ENCODE measurements at regions not wholly inside any gene's neighbourhood (a gene's known extent, or its start where the extent isn't known, plus 50 kb on each side); places are given as distances from the start of the nearest gene placed in this dataset.
"Not testable (repeated sequence)": the region's sequence is repeated elsewhere in the genome, so short reads cannot be mapped to it uniquely, and the experiment has no call there.

DNA sequence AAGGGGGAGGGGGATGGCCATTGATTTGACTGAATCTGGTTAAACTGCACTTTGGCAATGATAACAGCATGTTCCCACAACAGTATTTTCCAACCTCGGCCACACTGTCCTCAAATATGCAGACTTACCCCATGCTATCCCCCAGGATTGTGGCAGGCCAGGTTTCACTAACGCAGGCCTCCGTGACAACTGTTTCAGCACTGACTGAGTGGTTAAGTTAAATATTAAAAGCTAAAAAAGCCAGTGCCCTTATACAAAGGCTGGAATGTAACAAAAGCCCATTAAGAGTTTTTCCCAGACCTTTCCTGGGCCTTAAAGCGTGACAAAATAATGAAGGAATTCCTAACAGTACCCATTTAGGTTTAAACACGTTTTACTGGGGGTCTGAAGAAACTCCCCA lies 202.9 kb downstream of the USP25 start:
- DNase-seq (ENCODE audit: insufficient read length) (no peak), FAIRE-seq (no peak)
- TF ChIP-seq POLR2AphosphoS5 (IDR thresholded peaks at IDR 0.05; ENCODE audit: low read depth, low read length) (no peak), POLR2A (IDR thresholded peaks at IDR 0.05; ENCODE audit: low read depth, low read length) (no peak), TAF1 (IDR thresholded peaks at IDR 0.05; ENCODE audit: borderline replicate concordance, low read depth, low read length) (no peak)

DNA sequence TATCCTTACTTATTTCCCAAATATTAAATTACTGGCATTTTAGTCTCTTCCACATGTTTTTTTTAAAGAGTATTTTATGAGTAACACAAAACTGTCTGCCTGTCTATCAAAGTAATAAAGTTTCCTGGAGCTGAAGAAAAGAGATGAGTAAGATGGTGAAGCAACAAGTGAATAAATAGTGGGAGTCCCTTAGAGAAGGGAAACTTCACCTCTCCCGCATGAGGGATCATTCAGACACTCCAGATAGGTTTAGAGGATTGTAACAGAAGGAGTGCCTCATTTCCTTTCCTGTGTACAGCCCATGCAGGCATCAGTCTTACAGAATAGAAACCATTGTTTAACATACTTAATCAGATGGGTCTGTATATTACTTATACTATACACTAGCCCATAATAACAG lies 205.7 kb downstream of the USP25 start:
- no peak for DNase-seq (ENCODE audit: insufficient read length)
- no peak for FAIRE-seq
- TF ChIP-seq POLR2A (IDR thresholded peaks at IDR 0.05; ENCODE audit: low read depth, low read length) (no peak), TAF1 (IDR thresholded peaks at IDR 0.05; ENCODE audit: borderline replicate concordance, low read depth, low read length) (no peak), POLR2AphosphoS5 (IDR thresholded peaks at IDR 0.05; ENCODE audit: low read depth, low read length) (no peak)

DNA sequence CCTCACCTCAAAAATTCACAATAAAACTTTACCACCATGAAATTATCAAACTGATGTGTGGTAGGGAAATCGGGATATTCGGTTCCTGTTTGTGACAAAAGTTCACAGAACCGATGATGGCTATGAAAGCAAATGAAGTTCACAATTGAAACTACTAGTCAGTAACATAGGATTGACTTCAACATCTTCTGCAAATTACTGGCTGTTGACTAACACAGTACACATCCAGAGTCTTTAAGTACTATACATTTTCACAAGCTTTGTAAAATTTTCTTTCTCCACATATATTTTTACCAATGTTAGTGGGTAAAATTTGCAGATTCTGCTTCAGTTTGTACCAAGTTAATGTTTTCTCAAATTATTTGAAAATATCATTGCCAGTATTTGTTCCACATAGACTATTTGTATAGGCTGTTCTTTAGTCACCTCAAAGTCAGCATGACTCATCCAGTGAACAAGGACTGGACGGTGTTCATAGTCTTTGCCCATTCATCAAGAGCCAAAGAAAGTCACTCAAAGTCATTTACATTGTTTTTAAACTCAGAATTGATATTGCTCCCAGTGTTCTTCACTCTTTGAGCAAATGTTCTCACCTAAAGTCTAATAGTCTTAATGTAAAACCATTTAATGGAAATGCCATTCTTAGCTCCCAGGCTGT lies 213.4 kb downstream of the USP25 start:
- FAIRE-seq (no peak), DNase-seq (ENCODE audit: insufficient read length) (no peak)
- TF ChIP-seq TAF1 (IDR thresholded peaks at IDR 0.05; ENCODE audit: borderline replicate concordance, low read depth, low read length) (no peak), POLR2AphosphoS5 (IDR thresholded peaks at IDR 0.05; ENCODE audit: low read depth, low read length) (no peak), POLR2A (IDR thresholded peaks at IDR 0.05; ENCODE audit: low read depth, low read length) (no peak)

DNA sequence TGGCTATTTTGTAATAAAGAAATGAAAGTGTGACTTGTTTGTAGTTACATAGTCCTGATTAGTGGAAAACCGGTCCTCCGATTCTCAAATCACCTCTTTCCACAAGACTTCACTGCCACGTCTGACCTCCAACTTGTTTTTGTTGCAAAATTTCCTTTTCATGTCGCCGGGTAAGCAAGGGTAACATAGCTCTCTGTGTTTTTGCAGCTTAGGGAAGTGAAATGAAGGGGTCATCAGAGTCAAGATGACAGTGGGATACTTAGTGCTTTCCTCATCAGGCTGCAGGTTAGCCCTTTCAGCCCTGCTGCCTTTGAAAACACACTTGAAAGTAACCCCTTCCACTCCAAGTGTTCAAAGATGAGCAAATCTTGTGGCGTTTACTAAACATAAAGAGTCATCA lies 217.9 kb downstream of the USP25 start:
- FAIRE-seq (no peak), DNase-seq (ENCODE audit: insufficient read length) (no peak)
- TF ChIP-seq POLR2AphosphoS5 (IDR thresholded peaks at IDR 0.05; ENCODE audit: low read depth, low read length): no peak
- TF ChIP-seq TAF1 (IDR thresholded peaks at IDR 0.05; ENCODE audit: borderline replicate concordance, low read depth, low read length): no peak
- TF ChIP-seq POLR2A (IDR thresholded peaks at IDR 0.05; ENCODE audit: low read depth, low read length): no peak

DNA sequence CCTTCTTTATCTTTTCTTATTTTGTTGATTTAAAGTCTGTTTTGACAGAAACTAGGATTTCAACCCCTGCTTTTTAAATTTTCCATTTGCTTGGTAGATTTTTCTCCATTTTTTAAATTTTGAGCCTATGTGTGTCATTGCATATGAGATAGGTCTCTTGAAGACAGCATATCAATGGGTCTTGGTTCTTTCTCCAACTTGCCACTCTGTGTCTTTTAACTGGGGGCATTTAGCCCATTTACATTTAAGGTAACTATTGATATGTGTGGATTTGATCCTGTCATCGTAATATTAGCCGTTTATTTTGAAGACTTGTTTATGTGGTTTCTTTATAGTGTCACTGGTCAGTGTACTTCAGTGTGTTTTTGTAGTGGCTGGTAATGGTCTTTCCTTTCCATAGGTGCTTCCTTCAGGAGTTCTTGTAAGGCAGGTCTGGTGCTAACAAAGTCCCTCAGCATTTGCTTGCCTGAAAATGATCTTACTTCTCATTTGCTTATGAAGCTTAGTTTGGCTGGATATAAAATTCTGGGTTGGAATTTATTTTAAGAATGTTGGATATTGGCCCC lies 223.9 kb downstream of the USP25 start:
- DNase-seq (ENCODE audit: insufficient read length): no peak
- TF ChIP-seq TAF1 (IDR thresholded peaks at IDR 0.05; ENCODE audit: borderline replicate concordance, low read depth, low read length): no peak
- TF ChIP-seq POLR2AphosphoS5 (IDR thresholded peaks at IDR 0.05; ENCODE audit: low read depth, low read length): no peak
- no peak for TF ChIP-seq POLR2A (IDR thresholded peaks at IDR 0.05; ENCODE audit: low read depth, low read length)
- no peak for FAIRE-seq

DNA sequence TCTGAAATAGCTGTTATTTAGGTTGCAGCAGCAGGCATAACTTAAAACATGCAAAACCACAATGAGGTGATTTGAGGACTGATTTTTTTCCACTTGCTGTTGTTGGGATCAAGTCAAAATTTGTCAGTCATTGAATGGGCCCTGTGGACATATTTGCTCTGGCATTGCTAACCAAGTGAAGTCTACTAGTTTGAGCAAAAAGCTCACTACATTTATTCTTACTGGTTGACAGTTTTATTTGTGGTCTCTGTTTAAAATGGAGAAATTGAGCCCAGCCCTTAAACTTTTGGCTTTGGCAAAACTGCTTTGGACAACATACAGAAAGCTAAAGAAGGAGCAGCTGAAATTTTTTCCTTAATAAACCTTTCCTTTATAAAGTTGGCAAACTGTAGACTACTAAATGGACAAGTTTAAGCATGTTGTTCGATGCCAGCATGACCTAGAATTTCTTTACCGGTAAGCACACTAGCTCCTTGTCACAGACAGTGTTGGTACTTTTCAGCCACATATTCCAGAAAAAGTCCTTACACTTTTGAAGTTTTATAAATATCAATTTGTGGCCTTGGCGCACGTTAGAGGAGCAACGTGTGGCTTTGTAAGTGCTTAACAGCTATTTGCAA lies 234.6 kb downstream of the USP25 start:
- DNase-seq (ENCODE audit: insufficient read length) (no peak), FAIRE-seq (no peak)
- TF ChIP-seq POLR2A (IDR thresholded peaks at IDR 0.05; ENCODE audit: low read depth, low read length) (no peak), TAF1 (IDR thresholded peaks at IDR 0.05; ENCODE audit: borderline replicate concordance, low read depth, low read length) (no peak), POLR2AphosphoS5 (IDR thresholded peaks at IDR 0.05; ENCODE audit: low read depth, low read length) (no peak)

DNA sequence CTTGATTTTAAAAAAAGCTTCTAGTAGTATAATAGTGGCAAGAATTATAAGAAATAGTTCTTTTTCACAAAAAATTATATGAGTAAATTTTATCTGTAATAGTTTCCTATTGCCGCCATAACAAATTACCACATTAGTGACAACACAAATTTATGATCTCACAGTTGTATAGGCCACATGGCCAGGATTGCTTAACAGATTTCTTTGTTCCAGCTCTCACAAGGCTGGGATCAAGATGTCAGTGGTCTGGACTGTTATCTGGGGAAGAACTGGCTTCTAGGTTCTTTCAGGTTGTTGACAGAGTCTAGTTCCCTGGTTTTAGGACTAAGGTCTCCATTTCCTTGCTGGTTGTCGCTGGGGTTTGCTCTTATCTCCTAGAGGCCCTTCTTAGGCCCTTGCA lies 236.4 kb downstream of the USP25 start:
- TF ChIP-seq TAF1 (IDR thresholded peaks at IDR 0.05; ENCODE audit: borderline replicate concordance, low read depth, low read length) (no peak), POLR2A (IDR thresholded peaks at IDR 0.05; ENCODE audit: low read depth, low read length) (no peak), POLR2AphosphoS5 (IDR thresholded peaks at IDR 0.05; ENCODE audit: low read depth, low read length) (no peak)
- no peak for FAIRE-seq
- DNase-seq (ENCODE audit: insufficient read length): no peak

DNA sequence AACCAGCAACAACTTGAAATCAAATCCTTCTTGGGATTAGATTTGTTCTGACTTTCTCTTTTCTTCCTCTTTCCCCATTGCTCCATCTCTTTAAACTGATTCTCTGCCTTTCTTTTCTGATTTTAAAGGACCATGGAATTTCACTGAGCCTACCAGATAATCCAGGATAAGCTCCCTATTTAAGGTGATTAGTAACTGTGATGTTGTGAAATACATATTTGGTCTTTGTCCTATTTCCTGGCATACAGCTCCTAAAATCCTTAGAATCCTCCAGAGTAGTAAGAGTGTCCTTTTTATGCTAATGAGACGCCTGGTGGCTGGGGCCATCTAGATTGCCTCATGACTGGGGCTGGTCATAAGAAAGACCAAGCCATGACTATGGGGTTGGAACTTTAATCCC lies 236.9 kb downstream of the USP25 start:
- no peak for DNase-seq (ENCODE audit: insufficient read length)
- TF ChIP-seq POLR2A (IDR thresholded peaks at IDR 0.05; ENCODE audit: low read depth, low read length) (no peak), TAF1 (IDR thresholded peaks at IDR 0.05; ENCODE audit: borderline replicate concordance, low read depth, low read length) (no peak), POLR2AphosphoS5 (IDR thresholded peaks at IDR 0.05; ENCODE audit: low read depth, low read length) (no peak)
- no peak for FAIRE-seq

DNA sequence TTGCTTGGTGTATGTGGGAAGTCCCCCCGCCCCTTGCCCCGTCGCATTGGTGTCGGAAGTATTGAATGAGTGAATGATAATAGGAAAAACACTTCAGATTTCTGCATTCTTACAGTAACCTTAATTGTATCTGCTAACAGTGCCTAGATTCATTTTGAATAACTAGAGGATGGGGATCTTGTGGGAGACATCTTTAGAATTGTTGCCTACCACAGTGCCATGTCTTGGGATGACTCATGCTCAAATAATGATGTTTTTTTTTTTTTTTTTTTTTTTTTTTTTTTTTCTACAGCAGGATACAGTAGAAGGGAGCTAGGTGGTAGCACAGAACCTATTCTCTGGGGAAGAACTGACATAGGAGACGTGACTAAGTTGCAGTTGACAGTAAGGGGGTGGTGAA lies 237.9 kb downstream of the USP25 start:
- DNase-seq (ENCODE audit: insufficient read length) (no peak), FAIRE-seq (no peak)
- TF ChIP-seq POLR2A (IDR thresholded peaks at IDR 0.05; ENCODE audit: low read depth, low read length) (no peak), POLR2AphosphoS5 (IDR thresholded peaks at IDR 0.05; ENCODE audit: low read depth, low read length) (no peak), TAF1 (IDR thresholded peaks at IDR 0.05; ENCODE audit: borderline replicate concordance, low read depth, low read length) (no peak)

DNA sequence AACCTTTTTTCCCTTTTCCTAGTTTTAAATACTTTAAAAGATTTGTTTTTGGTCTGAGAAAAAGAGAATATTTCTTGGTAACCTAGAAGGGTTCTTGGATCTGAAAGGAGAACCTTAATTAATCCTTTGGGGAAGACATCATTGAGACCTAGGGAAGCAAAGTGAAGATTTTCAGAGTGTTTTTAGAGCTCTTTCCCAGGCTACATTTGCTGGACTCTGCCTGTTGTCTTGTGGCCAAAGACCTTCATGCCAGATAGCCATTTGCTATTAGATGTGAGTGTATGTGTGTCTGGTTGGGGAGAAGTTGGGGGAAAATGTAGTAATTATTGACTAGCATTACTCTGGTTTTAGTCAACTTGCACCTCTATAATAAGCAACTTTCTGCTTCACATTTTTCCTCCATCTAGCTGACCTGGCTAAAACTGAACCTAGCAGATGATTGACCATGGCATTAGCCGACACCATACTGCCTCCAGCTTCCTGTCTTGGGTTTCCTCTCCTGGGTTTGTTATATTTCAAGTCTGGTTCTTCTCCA lies 239.1 kb downstream of the USP25 start:
- FAIRE-seq (no peak), DNase-seq (ENCODE audit: insufficient read length) (no peak)
- TF ChIP-seq TAF1 (IDR thresholded peaks at IDR 0.05; ENCODE audit: borderline replicate concordance, low read depth, low read length): no peak
- no peak for TF ChIP-seq POLR2AphosphoS5 (IDR thresholded peaks at IDR 0.05; ENCODE audit: low read depth, low read length)
- TF ChIP-seq POLR2A (IDR thresholded peaks at IDR 0.05; ENCODE audit: low read depth, low read length): no peak

DNA sequence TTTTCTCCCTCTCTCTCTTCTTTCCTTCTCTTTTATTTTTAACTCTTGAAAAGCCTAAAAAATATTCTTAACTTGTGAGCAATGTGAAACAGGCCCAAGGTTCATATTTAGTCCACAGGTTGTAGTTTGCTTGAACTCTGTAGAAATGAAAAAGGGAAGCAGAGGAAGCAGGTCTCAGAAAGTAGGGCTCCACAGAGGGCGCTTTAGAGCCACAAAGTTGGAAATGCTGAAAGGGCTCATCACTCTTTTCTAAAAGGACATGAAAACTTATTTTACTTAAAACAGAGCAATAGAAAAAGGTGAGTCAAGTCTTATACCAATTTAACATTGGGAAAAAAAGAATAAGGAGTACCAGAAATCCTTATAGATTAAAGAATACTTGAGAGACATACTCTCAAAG lies 247.0 kb downstream of the USP25 start:
- FAIRE-seq (no peak), DNase-seq (ENCODE audit: insufficient read length) (no peak)

DNA sequence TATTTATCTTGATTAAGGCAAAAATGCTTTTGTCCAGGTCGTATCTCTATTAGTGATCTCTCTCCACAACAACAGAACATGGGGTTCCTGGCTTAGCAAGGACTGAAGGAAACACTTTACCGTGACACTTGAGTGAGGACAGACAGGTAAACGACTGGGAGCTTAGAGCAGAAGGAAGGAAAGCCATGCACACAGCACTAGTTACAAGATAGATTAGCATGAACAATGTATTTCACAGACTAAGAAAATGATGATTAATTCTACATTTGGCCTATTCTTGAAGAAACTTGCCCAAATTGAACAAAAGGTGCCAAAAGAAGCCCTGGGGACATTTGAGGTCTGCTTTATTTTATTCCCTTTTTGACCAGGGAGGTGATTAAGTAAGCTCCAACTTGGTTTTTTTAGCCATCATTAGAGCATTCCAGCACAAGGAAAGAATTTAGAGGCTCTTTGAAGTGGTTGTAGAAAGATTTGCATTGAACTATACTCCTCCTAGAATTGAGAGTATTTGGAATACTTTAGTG lies 248.5 kb downstream of the USP25 start:
- TF ChIP-seq POLR2AphosphoS5 (IDR thresholded peaks at IDR 0.05; ENCODE audit: low read depth, low read length): no peak
- FAIRE-seq (no peak), DNase-seq (ENCODE audit: insufficient read length) (no peak)

More for the DNA sequence above, 247.0 kb downstream of the USP25 start:
- no peak for TF ChIP-seq POLR2AphosphoS5 (IDR thresholded peaks at IDR 0.05; ENCODE audit: low read depth, low read length)

DNA sequence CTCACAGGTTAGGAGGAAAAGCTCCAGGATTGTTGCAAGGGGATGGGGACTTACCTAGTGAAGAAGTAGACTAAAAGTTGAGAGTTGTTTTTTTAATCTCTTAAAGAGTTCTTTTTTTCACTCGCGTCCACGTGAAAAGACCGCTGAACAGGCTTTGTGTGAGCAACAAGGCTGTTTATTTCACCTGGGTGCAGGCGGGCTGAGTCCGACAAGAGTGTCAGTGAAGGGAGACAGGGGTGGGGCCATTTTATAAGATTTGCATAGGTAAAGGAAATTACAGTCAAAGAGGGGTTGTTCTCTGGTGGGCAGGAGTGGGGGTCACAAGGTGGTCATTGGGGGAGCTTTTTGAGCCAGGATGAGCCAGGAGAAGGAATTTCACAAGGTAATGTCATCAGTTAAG lies 249.7 kb downstream of the USP25 start:
- not testable (repeated sequence) for FAIRE-seq; DNase-seq (ENCODE audit: insufficient read length)

Measured in GM12892 (cell line).